ENCODE measurements at regions not wholly inside any gene's neighbourhood (a gene's known extent, or its start where the extent isn't known, plus 50 kb on each side); places are given as distances from the start of the nearest gene placed in this dataset.

DNA sequence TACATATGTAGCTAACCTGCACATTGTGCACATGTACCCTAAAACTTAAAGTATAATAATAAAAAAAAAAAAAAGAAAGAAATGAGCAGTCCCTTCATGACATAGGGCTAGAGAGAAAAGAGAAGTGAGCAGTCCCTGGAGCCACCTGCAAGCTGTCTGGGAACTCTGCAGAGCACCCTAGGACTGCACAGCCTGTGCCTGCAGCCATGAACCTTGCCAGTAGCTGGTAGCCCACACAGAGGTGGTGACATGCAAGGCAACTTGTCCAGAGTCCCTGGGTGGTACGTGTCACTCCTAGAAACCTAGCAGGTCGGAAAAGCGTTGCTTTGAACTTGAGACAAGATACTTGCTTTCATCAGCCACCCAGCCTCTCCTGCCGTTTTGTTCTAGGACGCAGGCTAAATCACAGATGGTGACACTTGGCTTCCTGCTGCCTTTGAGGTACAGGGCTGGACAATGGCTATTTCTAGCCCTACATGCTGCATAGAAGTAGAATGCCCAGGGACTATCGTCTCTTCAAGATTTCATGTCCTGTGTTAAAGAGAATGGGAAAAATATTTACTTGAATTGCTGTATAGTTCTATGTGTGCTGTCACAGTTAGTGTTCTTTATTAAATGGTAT is 260.9 kb downstream of the LTN1 start:
- TF ChIP-seq, protein P1, sequence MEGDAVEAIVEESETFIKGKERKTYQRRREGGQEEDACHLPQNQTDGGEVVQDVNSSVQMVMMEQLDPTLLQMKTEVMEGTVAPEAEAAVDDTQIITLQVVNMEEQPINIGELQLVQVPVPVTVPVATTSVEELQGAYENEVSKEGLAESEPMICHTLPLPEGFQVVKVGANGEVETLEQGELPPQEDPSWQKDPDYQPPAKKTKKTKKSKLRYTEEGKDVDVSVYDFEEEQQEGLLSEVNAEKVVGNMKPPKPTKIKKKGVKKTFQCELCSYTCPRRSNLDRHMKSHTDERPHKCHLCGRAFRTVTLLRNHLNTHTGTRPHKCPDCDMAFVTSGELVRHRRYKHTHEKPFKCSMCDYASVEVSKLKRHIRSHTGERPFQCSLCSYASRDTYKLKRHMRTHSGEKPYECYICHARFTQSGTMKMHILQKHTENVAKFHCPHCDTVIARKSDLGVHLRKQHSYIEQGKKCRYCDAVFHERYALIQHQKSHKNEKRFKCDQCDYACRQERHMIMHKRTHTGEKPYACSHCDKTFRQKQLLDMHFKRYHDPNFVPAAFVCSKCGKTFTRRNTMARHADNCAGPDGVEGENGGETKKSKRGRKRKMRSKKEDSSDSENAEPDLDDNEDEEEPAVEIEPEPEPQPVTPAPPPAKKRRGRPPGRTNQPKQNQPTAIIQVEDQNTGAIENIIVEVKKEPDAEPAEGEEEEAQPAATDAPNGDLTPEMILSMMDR (IDR thresholded peaks at IDR 0.05): no peak
- no peak for TF ChIP-seq POLR2A (IDR thresholded peaks at IDR 0.05)
